Left lobe of liver (tissue), 2 donors: ENCODE measurements at regions not wholly inside any gene's neighbourhood (a gene's known extent, or its start where the extent isn't known, plus 50 kb on each side); places are given as distances from the start of the nearest gene placed in this dataset.
"Not testable (repeated sequence)": the region's sequence is repeated elsewhere in the genome, so short reads cannot be mapped to it uniquely, and the experiment has no call there.

Source experiments
- ATAC-seq: fragments of 200-7000 bp; cut with Tn5 transposase; one replicate; pipeline ENCODE4 v1.9.1; 2020; ENCODE audit warnings: mild to moderate bottlenecking, moderate library complexity
- DNase-seq: peaks from one replicate; pipeline ENCODE4 v3.0.0-alpha.2; 2020; ENCODE audit warnings: low spot score
- donor health status: DM: no; HTN: no; CAD: no; lungs with moderate emphysema.
- donor health status: DM: no; HTN: yes; CAD: no.

DNA sequence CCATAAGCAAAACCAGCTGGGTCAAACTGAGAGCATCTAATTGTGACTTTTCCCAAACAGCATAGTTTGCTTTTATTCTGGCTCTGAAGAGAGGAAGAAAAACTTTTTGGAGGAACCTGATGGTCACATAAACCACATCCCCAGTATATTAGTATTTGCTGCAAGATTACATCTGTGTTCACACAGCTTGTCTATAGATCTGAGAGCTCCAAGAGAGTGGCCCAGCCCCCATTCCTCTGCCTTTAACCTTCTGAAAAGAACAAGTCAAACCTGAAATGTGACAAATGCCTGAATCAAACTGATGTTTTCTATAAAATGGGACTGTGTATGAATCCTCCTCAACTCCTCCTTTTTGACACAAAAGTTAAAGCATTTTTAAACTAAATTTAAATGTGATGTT, 435.2 kb downstream of the ZNF479 start:
- DNase-seq, ATAC-seq: not testable (repeated sequence)

GRCh38 chr7:56686276-56686859, 445.9 kb downstream of the ZNF479 start:
- no peak for ATAC-seq
- no peak for DNase-seq

GRCh38 chr7:56639173-56639746, 493.0 kb downstream of the ZNF479 start:
- DNase-seq (no peak), ATAC-seq (no peak)

DNA sequence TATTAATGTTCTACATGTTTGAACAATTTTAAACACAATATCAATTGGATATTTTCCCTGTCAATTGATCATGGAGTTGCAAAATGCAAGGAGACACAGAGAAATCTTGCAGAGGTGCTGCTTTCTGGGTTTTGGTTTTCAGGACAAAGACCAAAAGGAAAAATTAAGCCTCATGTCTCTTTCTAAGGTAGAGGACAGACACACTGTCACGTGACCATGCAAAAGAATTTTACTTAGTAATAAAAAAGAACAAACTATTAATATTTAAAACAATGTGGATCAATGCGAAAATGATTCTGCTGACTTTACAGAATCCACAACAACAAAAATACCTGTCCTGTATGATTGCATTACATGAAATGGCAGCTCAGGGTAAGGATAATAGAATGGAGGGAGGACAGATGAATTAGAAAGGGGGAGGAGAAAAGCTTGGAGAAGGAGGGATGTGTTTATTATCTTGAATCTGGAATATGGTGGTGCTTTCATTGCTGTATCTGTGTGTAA, 493.7 kb upstream of the NUPR2 start:
- ATAC-seq: no peak

DNA sequence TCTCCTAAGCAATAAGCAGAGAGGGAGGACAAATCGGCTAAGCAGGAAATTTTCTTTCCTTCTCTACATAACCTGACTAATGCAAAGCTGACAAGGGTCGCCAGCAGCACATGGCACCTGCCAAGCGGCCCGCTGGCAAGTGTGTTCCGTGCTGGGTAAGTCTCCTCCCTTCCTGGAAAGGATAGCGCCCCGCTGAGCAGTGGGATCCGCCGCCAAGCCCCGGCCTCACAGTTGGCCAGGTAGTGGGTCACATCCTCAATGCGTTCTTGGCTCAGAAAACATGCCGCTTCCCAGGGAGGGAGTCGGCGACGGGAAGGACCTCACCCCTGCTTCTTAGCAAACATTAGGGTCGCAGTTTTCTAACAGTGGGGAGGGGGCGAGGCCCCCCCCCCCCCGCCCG, 488.9 kb upstream of the NUPR2 start:
- no peak for ATAC-seq

More for the DNA sequence above, 493.7 kb upstream of the NUPR2 start:
- no peak for DNase-seq

DNA sequence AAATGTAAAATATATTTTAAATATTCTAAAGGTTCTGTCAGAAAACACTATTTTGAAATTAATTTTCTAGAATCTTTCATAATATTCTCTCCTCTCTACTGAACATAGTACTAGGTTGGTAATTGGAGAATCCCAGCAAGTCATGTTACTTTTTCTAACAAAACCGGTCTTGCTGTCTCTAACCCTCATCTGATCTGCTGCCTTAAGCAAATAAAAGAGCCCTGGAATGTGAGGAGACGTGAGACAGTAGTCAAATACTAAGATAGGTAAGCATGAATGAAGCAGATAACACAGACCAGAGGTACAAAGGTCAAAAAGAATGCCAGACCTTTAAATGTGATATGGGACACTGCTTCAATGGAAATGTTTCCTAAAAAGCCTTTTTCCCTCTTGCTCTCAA, 462.4 kb upstream of the NUPR2 start:
- DNase-seq (no peak), ATAC-seq (no peak)

More for the DNA sequence above, 488.9 kb upstream of the NUPR2 start:
- DNase-seq: no peak

- DNase-seq (no peak), ATAC-seq (no peak)
Observed at GRCh38 chr7:56570968-56571367, 454.8 kb upstream of the NUPR2 start.

DNA sequence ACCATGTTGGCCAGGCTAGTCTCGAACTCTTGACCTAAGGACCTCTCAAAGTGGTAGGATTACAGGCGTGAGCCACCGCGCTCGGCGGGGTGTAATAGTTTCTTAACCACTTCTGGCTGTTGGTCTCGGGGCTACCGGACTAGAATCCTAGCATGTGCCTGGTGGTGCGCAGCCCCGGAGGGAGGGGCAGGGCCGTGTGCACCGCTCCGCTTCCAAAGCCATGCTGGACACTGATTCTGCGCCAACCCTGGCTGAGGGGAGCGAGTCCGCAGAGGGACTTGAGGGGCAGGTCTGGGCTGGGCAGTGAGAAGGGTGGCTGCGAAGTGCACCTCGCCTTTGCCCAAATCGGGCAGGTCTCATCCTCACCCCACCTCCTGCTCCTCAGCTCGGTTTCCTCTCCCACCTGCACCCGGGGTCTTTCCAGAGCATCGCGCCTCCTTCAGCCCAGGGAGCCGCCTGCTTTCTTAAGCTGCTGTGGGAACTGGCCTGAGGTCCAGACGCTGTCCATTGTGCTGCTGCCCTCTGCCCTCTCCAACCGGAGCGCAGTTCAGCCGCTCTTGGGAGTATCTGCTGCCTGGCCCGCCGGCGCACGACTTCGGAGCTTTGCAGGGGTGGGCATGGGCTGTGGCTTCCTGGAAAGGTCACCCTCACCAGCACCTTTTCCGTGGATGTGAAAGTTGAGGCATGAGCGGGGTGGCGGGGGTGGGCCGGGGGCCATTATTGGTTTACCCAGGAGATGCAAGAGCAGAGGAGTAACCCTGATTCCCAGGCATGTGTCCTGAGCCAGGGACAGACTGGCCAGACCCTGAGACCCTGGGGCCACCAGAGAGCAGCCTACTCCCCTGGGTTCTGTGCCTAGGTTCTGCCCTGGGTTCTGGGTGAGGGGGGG, 422.6 kb upstream of the NUPR2 start:
- no peak for DNase-seq
- ATAC-seq: no peak

DNA sequence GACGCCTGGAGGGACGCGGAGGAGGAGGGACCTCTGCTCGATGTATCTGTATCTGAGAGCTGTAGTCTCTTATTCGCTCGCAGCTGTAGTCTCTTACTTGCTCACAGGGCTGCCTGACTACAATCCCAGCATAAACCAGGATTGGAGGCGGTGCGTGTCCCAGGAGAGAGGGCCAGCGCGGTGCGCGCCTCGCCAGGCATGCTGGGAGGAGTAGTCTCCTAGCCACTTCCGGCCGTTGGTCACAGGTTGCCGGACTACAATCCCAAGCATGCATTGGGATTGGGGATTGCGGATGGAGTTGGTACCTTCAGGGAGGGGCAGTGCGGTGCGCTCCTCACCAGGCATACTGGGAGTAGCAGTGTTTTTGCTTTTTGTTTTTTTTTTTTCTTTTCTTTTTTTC, 421.7 kb upstream of the NUPR2 start:
- DNase-seq (no peak), ATAC-seq (peak; percentile 69)

- no peak for DNase-seq
- ATAC-seq: no peak
Observed at GRCh38 chr7:56537477-56537876, 421.3 kb upstream of the NUPR2 start.

DNA sequence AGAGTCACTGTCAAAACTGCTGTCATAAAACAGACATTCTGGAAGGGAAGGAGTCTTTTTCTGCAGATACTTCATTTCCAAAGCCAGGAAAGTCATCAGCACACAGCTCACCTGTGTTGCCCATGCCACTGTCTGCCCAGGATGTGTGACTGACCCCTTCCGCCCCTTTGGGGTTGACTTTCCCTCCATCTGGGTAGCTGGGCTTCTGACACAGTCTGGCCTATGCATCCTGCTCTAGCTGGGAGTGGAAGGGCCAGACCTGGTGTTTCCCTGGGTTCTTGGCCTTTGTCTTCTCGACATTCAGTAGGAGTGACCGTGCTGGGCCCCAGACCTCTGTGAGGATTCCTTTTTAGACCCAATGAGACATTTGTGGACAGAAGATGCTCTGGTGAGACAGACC, 378.9 kb upstream of the NUPR2 start:
- ATAC-seq (no peak), DNase-seq (no peak)

- ATAC-seq (no peak), DNase-seq (no peak)
Observed at GRCh38 chr7:56493704-56494450, 377.7 kb upstream of the NUPR2 start.

DNA sequence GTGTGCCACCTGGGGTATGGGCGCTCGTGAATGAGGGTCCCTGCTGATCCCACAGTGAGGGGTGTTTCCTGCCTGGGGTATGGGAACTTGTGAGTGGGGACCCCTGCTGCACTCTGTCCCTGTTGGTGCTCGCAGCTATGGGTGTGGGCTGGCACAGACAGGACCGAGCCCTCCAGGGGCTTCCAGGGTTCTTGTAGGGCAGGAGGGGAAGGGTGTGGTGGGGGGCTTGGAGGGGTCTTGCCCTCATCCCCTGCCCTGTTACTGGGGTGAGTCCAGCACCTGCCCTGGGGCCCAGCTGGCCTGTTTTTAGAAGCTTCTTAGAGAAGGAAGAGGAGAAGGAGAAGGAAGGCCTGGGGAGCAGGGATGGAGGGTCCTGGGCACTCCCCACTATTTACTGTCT, 377.0 kb upstream of the NUPR2 start:
- ATAC-seq (no peak), DNase-seq (no peak)

DNA sequence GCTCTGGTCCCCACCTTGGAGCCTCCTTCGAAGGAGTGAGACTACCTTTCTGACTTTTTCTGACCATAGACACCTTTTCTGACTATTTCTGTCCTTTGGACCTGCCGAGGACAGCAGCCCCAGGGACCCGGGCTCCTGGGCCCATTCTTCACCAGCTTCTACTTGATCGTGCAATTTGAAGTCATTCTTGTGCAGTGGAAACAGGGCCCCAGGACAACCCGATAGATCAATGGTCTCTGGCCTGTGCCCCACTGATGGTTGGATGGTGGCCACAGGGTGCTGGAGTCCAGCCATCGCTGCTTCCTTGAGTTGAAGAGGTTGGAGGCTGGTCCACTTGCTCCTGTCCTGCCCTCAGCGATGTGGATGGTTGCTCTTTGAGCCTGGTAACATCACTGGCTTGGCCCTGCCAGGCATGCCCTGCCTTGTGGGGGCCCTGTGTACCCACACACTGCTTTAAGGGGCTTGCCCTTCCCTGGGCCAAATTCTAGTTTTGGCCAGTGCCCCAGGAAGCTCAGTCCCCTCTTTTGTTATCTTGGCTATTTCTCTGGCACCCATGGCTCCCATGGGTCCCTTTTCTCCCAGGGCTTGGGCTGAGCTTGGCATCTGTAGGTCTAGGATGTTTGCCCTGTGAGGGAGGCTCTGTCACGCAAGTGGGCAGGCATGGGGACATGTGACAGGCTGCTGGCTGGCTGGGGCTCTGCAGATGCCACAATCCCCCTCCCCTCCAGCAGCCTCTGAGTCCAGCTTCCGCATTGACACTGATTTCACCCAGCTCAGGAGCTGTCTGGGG, 375.6 kb upstream of the NUPR2 start:
- DNase-seq: no peak
- no peak for ATAC-seq

- no peak for DNase-seq
- no peak for ATAC-seq
Observed at GRCh38 chr7:56483861-56484550, 367.8 kb upstream of the NUPR2 start.

DNA sequence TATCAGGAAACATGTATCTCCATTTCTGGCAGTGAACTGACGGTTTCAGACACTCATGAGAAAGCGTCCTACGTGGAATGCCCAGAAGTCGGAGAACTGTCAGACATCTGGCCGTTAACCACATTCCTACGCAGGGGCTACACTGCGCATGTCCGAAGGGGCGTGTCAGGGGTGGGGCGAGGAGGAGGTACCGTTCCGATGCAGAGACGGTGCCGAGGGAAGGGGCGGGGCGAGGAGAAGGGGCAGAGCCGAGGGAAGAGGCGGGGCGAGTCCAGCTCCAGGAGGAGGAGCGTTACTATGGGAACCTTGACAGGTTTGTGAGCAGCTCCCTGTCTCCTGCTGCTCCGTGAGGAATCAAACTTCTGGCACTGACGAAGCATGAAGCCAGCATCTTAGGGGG, 366.9 kb upstream of the NUPR2 start:
- ATAC-seq (no peak), DNase-seq (no peak)

DNA sequence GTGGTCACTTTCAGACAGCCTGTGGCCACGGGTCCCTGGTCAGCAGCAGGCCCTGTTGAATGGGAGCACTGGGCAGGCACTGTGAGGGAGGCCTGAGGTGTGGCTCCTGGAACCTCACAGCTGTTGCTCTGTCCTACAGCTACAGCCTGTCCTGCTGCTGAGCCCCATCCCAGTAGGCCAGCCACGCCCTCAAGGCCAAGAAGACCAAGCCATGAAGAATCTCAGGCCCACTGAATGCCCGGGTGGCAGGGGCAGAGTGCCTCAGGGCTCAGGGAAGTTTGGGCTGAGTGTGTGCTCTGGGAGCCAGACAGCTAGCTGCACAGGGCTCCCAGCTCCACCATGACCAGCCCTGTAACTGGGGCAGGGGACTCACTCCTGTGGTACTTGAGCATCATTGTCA, 363.5 kb upstream of the NUPR2 start:
- ATAC-seq (no peak), DNase-seq (no peak)

GRCh38 chr7:56479136-56479535, 362.9 kb upstream of the NUPR2 start:
- ATAC-seq (no peak), DNase-seq (no peak)

- no peak for DNase-seq
- ATAC-seq: no peak
Observed at GRCh38 chr7:56474271-56474670, 358.1 kb upstream of the NUPR2 start.

GRCh38 chr7:56471811-56472210, 355.6 kb upstream of the NUPR2 start:
- ATAC-seq (no peak), DNase-seq (no peak)
